Fibroblast of villous mesenchyme (primary cell): ENCODE measurements at regions not wholly inside any gene's neighbourhood (a gene's known extent, or its start where the extent isn't known, plus 50 kb on each side); places are given as distances from the start of the nearest gene placed in this dataset.

Source experiments
- DNase-seq: peaks from one replicate; pipeline ENCODE4 v3.0.0-alpha.2; 2010; ENCODE audit warnings: low read depth
- H3K4me3 ChIP-seq: 2 replicates; pipeline ENCODE4 v1.5.1; 2011; ENCODE audit warnings: low read depth, mild to moderate bottlenecking, low read length
- CTCF ChIP-seq: IDR thresholded peaks from 2 replicates; pipeline ENCODE4 v1.5.1; 2012; ENCODE audit warnings: low read depth, mild to moderate bottlenecking, low read length; ENCODE audit not compliant: insufficient read depth

- no peak for DNase-seq
- no peak overlapping the region for H3K4me3 ChIP-seq
- no peak for TF ChIP-seq CTCF
Measured at GRCh38 chr21:26748066-26748465, 97.1 kb downstream of the ADAMTS1 start.

GRCh38 chr21:26747216-26747615 is 98.0 kb downstream of the ADAMTS1 start:
- DNase-seq = peak; percentile 86
- TF ChIP-seq CTCF = no peak
- H3K4me3 ChIP-seq = no peak overlapping the region

GRCh38 chr21:26743524-26743923 is 101.7 kb downstream of the ADAMTS1 start:
- DNase-seq = no peak
- no peak overlapping the region for H3K4me3 ChIP-seq
- TF ChIP-seq CTCF = no peak

- no peak for TF ChIP-seq CTCF
- peak; percentile 69 for DNase-seq
Measured at GRCh38 chr21:26739189-26739588, 106.0 kb downstream of the ADAMTS1 start.

GRCh38 chr21:26736449-26736848 is 108.8 kb downstream of the ADAMTS1 start:
- H3K4me3 ChIP-seq = no peak overlapping the region
- no peak for TF ChIP-seq CTCF
- no peak for DNase-seq

More at GRCh38 chr21:26739189-26739588, 106.0 kb downstream of the ADAMTS1 start:
- no peak overlapping the region for H3K4me3 ChIP-seq

- H3K4me3 ChIP-seq = no peak overlapping the region
- DNase-seq = peak; percentile 56
- peak; percentile 74 for TF ChIP-seq CTCF
Measured at GRCh38 chr21:26732432-26733221, 112.6 kb downstream of the ADAMTS1 start.

GRCh38 chr21:26719750-26720149 is 125.5 kb downstream of the ADAMTS1 start:
- no peak for TF ChIP-seq CTCF
- H3K4me3 ChIP-seq = no peak overlapping the region
- DNase-seq = no peak
